ENCODE measurements at regions not wholly inside any gene's neighbourhood (a gene's known extent, or its start where the extent isn't known, plus 50 kb on each side); places are given as distances from the start of the nearest gene placed in this dataset.

GRCh38 chr13:104586051-104586746 is 1520.0 kb upstream of the SLC10A2 start:
- TF ChIP-seq CTCF (IDR thresholded peaks at IDR 0.05): no peak
- no peak for TF ChIP-seq POLR2A (IDR thresholded peaks at IDR 0.05)

Data from lower leg skin (tissue), 3 donors.